ENCODE measurements at regions not wholly inside any gene's neighbourhood (a gene's known extent, or its start where the extent isn't known, plus 50 kb on each side); places are given as distances from the start of the nearest gene placed in this dataset.

- no peak for TF ChIP-seq CTCF (conservative IDR thresholded peaks at IDR 0.05)
- TF ChIP-seq ZFX (IDR thresholded peaks at IDR 0.05) = no peak
Measured at GRCh38 chr2:14577843-14578242, 54.7 kb upstream of the LRATD1 start.

All from C4-2B (cell line).